Stimulated activated naive CD4-positive, alpha-beta T cell treated with Interleukin-2 at 50 U/mL for 16 hours (primary cell): ENCODE measurements at regions not wholly inside any gene's neighbourhood (a gene's known extent, or its start where the extent isn't known, plus 50 kb on each side); places are given as distances from the start of the nearest gene placed in this dataset.

Source experiments
- DNase-seq: peaks from one replicate; lab custom pipeline; 2025; lab: John Stamatoyannopoulos, UW

DNA sequence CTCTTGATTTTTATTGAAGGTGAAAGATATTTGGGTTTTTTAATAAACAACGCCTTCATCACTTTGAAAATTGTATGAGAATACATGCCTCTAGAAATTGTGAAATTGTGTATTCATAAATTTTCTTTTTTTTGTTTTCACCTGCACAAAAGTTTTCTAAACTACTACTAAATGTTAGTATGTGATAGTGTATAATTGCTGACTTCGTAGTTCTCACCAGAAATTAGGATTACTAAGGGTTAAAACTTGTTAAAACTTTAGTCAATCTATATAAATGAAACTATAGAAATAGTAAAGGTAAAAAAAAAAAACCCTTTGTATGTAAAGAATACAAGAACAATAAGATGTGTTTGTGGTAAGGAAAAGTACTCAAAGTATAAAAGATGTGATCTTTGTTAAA is 496.5 kb upstream of the ATP2B1 start:
- no peak for DNase-seq

GRCh38 chr12:90203556-90203955 is 494.9 kb upstream of the ATP2B1 start:
- DNase-seq: no peak

- no peak for DNase-seq
Measured at GRCh38 chr12:90199006-90199405, 490.4 kb upstream of the ATP2B1 start.

- no peak for DNase-seq
Measured at GRCh38 chr12:90193500-90193899, 484.9 kb upstream of the ATP2B1 start.

GRCh38 chr12:90188857-90189256 is 480.2 kb upstream of the ATP2B1 start:
- no peak for DNase-seq

GRCh38 chr12:90183201-90183600 is 474.6 kb upstream of the ATP2B1 start:
- DNase-seq: no peak

- DNase-seq: no peak
Measured at GRCh38 chr12:90181216-90181615, 472.6 kb upstream of the ATP2B1 start.

- DNase-seq: no peak
Measured at GRCh38 chr12:90174956-90175355, 466.3 kb upstream of the ATP2B1 start.

DNA sequence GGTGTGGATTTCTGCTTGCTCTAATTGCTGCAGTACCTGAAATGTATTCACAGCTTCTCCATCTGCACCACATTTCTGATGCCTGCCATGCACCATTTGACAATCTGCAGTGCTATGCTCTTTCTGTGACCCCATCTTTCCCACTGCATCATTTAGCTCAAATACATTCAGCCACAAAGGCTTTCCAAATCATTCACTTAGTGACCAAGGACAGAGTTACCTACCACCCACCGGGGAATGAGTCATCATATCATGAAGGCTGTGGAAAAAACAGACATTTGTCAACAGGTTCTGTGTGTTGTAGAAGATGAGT is 465.5 kb upstream of the ATP2B1 start:
- DNase-seq: no peak

DNA sequence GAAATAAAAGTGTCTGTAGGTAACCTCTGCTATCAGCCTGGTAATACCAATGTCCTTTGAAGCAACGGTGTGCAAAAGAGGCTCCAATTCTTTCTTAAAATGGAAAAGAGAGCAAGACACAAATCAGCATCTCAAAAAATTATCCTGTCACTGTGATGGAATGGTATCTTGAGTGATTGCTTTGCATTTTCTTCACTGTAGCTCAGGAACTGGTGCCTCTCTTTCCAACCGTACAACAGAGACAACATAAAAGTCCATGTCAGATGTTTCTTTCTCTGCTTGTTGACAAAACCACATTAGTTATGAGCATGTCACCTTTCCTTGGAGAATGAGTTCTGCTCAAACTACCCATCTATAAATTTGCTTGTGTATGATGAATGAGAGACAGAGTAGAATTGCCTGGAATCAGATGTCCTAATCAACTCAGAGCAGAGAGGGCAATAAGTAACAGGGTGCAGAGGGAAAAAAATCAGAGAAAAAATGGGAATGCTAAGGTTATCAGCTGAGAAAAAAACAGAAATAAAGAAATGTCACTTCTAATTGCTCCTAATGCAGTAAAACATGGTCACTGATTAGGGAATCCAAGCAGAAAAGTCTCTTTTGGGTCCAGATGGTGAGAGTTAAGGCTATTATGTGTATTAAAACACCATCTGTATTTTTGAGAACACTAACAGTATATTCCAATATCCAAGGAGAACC is 465.0 kb upstream of the ATP2B1 start:
- DNase-seq: no peak

DNA sequence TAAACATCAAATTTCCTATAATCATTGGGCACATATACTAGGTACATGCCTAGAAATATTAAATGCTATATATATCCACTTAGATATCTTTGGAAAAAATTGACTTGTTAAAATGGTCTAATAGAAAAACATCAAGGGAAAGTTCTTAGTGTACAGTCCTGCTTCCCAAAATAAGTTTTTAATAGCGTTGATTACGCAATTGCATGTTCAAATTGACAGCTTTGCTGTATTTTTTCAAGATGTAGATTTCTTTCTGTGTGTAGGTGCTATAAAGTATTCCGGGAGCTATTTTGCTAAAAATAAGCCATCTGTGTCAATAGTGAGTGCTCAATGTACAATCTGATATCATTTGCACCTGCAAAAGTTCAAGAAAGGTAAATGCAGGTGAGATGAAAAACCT is 463.9 kb upstream of the ATP2B1 start:
- DNase-seq: no peak

DNA sequence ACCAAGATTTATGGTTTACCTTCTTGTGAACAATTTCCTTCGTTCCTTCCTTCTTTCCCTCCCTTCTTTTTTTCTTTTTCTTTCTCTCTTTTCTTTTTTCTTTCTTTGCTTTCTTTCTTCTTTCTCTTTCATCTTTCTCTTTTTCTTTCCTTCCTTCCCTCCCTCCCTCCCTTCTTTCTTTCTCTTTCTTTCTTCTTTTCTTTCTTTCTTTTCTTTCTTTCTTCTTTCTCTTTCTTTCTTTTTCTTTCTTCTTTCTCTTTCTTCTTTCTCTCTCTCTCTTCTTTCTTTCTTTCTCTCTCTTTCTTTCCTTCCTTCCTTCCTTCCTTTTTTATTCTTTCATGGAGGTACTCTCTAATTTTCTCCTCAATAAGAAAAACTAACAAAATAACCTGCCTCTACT is 462.1 kb upstream of the ATP2B1 start:
- DNase-seq: no peak

DNA sequence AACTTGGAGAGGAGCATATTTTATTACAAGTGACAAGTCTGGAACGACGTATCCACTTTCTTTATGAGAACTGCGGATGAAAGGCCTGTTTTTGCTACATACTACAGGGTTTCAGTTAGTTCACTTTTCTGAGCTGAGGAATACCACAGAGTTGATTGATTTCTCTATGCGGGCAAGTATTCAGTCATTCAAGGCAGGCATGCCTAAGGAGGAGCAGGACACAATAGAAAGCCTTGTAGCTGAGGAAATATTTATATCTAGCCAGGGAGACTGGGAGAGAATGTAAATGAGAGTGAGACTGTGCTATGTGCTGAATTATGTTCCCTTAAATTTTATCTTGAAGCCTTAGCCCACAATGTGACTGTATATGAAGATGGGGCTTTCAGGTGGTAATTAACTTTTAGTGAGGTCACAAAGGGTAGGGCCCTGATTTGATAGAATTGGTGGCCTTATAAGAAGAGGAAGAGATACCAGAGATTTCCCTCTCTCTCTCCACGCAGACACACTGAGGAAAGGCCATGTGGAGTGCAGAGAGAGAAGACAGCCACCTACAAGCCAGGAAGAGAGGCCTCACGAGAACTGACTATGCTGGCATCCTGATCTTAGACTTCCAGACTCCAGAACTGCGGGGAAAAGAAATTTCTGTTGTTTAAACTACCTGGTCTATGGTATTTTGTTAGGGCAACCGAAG is 459.0 kb upstream of the ATP2B1 start:
- no peak for DNase-seq

DNA sequence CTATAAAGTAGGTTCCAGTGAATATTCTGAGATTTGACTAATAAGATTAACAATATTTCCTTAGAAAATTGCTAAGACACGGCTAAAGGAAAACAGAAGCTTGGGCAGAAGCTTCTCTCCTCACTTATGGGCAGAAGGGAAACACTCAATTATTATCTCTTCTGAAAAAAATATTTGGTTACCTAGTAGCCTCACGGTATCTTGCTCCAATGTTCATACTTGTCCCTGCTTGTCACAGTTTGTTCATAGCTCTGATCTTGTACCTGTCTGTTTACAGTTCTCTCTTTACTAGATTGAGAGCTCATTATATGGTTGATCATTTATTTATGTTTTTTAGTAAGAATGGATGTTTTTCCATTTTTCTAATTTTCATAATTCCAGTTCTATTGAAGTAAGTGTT is 458.0 kb upstream of the ATP2B1 start:
- no peak for DNase-seq

DNA sequence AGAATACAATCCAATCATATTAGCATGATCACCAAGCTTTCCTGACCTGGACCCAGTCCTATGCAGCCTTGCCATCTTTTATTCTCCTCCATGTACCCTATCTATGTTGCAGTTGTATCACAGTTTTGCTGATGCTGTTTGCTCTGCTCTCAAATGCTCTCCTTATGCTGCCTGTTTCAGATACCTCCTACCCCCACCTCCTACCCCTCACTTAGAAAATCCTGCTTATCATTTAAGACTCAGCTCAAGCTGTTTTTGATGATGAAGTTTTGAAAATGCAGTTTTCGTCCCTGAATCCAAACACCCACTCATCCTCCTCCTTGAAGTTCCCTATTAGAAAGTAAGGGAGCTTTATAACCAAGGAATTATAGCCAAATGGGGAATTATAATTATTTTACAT is 457.4 kb upstream of the ATP2B1 start:
- DNase-seq: no peak

- DNase-seq: no peak
Measured at GRCh38 chr12:90163975-90164374, 455.3 kb upstream of the ATP2B1 start.

- no peak for DNase-seq
Measured at GRCh38 chr12:90153827-90154226, 445.2 kb upstream of the ATP2B1 start.

DNA sequence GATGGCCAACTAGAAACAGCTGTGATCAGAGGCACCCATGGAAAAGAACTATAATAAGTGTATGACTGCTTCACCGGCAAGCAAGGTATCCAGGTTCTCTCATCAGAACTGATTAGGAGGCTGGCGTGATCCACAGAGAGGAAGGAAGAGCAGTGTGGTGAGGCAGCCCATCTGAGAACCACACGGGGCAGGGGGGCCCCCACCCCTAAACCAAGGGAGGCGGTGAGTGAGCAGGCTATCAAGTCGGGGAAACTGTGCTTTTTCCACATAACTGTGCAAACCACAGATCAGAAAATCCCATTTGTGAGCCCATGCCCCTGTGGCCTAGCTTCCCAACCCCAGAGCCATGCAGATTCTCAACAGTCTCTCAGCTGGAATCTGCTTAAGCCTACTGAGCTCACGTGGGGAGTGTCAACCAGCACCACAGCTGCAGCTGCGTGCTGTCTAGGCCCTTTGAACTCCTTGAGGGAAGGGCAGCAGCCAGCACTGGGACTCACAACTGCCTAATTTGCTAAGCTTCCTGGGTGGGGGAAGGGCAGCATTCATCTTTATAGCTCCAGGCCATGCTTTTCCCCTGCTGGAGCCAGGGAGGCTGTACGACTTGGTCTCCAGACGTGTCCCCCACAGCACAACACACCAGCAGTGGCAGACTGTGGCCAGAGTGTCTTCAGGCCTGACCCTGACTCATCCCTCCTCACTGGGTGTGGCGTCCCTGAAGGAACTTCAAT is 444.4 kb upstream of the ATP2B1 start:
- DNase-seq: no peak

GRCh38 chr12:90151491-90152015 is 442.9 kb upstream of the ATP2B1 start:
- DNase-seq: no peak

GRCh38 chr12:90149453-90149852 is 440.8 kb upstream of the ATP2B1 start:
- DNase-seq: no peak

GRCh38 chr12:90129366-90130030 is 420.9 kb upstream of the ATP2B1 start:
- no peak for DNase-seq

- DNase-seq: no peak
Measured at GRCh38 chr12:90128526-90128925, 419.9 kb upstream of the ATP2B1 start.

- no peak for DNase-seq
Measured at GRCh38 chr12:90126125-90126524, 417.5 kb upstream of the ATP2B1 start.
